ENCODE measurements at regions not wholly inside any gene's neighbourhood (a gene's known extent, or its start where the extent isn't known, plus 50 kb on each side); places are given as distances from the start of the nearest gene placed in this dataset.
"Not testable (repeated sequence)": the region's sequence is repeated elsewhere in the genome, so short reads cannot be mapped to it uniquely, and the experiment has no call there.

GRCh38 chr16:35154627-35155026, 1695.2 kb downstream of the TP53TG3F start:
- ChIA-PET POLR2A (ENCODE audit: low non-redundant PET) (no interaction called here), CTCF (no interaction called here)
- peaks cover 41% of the 10 kb centered on the region for H3K9me3 ChIP-seq (ENCODE audit: low read depth, low read length, poor library complexity, severe bottlenecking)
- no TSS peak for BruUV-seq (replicated peaks)
- DNase-seq (ENCODE audit: low spot score) = no peak
- no peaks in the 10 kb centered on the region for H3K27me3 ChIP-seq (replicated peaks; ENCODE audit: insufficient read depth, low read depth, low read length, poor library complexity)
- H3K27ac ChIP-seq (ENCODE audit: low read depth, low read length, poor library complexity, severe bottlenecking) = no peak overlapping the region
- no peak overlapping the region for H3K4me3 ChIP-seq (ENCODE audit: low read depth, low read length, poor library complexity, severe bottlenecking)
- no peaks in the 10 kb centered on the region for H3K4me1 ChIP-seq (ENCODE audit: insufficient read depth, low read length, poor library complexity, severe bottlenecking)
- intact Hi-C loops (cut with micrococcal nuclease; ENCODE audit: unreplicated experiment) = no loop called here
- TF ChIP-seq EZH2 (IDR thresholded peaks at IDR 0.05; ENCODE audit: borderline replicate concordance, low read depth, low read length, poor library complexity, severe bottlenecking) = no peak
- no peak for TF ChIP-seq CTCF (conservative IDR thresholded peaks at IDR 0.05; ENCODE audit: low read depth, low read length)
- H3K36me3 ChIP-seq (ENCODE audit: insufficient read depth, low read length, poor library complexity, severe bottlenecking) = no peaks in the 10 kb centered on the region

GRCh38 chr16:35157549-35157948, 1698.1 kb downstream of the TP53TG3F start:
- DNase-seq (ENCODE audit: low spot score); H3K4me3 ChIP-seq (ENCODE audit: low read depth, low read length, poor library complexity, severe bottlenecking); H3K36me3 ChIP-seq (ENCODE audit: insufficient read depth, low read length, poor library complexity, severe bottlenecking); H3K27ac ChIP-seq (ENCODE audit: low read depth, low read length, poor library complexity, severe bottlenecking); H3K27me3 ChIP-seq (replicated peaks; ENCODE audit: insufficient read depth, low read depth, low read length, poor library complexity); H3K4me1 ChIP-seq (ENCODE audit: insufficient read depth, low read length, poor library complexity, severe bottlenecking); BruUV-seq (replicated peaks); POLR2A ChIA-PET (ENCODE audit: low non-redundant PET); intact Hi-C loops (cut with micrococcal nuclease; ENCODE audit: unreplicated experiment); CTCF ChIA-PET: not testable (repeated sequence)
- peaks cover 24% of the 10 kb centered on the region for H3K9me3 ChIP-seq (ENCODE audit: low read depth, low read length, poor library complexity, severe bottlenecking)

GRCh38 chr16:35169324-35169723, 1709.9 kb downstream of the TP53TG3F start:
- CTCF ChIA-PET; intact Hi-C loops (cut with micrococcal nuclease; ENCODE audit: unreplicated experiment); H3K4me3 ChIP-seq (ENCODE audit: low read depth, low read length, poor library complexity, severe bottlenecking); H3K36me3 ChIP-seq (ENCODE audit: insufficient read depth, low read length, poor library complexity, severe bottlenecking); H3K27me3 ChIP-seq (replicated peaks; ENCODE audit: insufficient read depth, low read depth, low read length, poor library complexity); BruUV-seq (replicated peaks); POLR2A ChIA-PET (ENCODE audit: low non-redundant PET); H3K4me1 ChIP-seq (ENCODE audit: insufficient read depth, low read length, poor library complexity, severe bottlenecking); H3K27ac ChIP-seq (ENCODE audit: low read depth, low read length, poor library complexity, severe bottlenecking); DNase-seq (ENCODE audit: low spot score): not testable (repeated sequence)
- H3K9me3 ChIP-seq (ENCODE audit: low read depth, low read length, poor library complexity, severe bottlenecking) = peaks cover 13% of the 10 kb centered on the region

- DNase-seq (ENCODE audit: low spot score); CTCF ChIA-PET: not testable (repeated sequence)
Measured at GRCh38 chr16:35170061-35170460, 1710.6 kb downstream of the TP53TG3F start.

GRCh38 chr16:35170610-35171009, 1711.2 kb downstream of the TP53TG3F start:
- ChIA-PET CTCF (no interaction called here), POLR2A (ENCODE audit: low non-redundant PET) (no interaction called here)
- Histone ChIP-seq H3K27me3 (replicated peaks; ENCODE audit: insufficient read depth, low read depth, low read length, poor library complexity) (no peaks in the 10 kb centered on the region), H3K36me3 (ENCODE audit: insufficient read depth, low read length, poor library complexity, severe bottlenecking) (no peaks in the 10 kb centered on the region), H3K9me3 (ENCODE audit: low read depth, low read length, poor library complexity, severe bottlenecking) (peaks cover 22% of the 10 kb centered on the region), H3K27ac (ENCODE audit: low read depth, low read length, poor library complexity, severe bottlenecking) (no peak overlapping the region), H3K4me3 (ENCODE audit: low read depth, low read length, poor library complexity, severe bottlenecking) (no peak overlapping the region), H3K4me1 (ENCODE audit: insufficient read depth, low read length, poor library complexity, severe bottlenecking) (no peaks in the 10 kb centered on the region)
- no peak for DNase-seq (ENCODE audit: low spot score)
- no TSS peak for BruUV-seq (replicated peaks)
- intact Hi-C loops (cut with micrococcal nuclease; ENCODE audit: unreplicated experiment) = no loop called here
- TF ChIP-seq CTCF (conservative IDR thresholded peaks at IDR 0.05; ENCODE audit: low read depth, low read length) (no peak), EZH2 (IDR thresholded peaks at IDR 0.05; ENCODE audit: borderline replicate concordance, low read depth, low read length, poor library complexity, severe bottlenecking) (no peak)

More at GRCh38 chr16:35170061-35170460, 1710.6 kb downstream of the TP53TG3F start:
- H3K27ac ChIP-seq (ENCODE audit: low read depth, low read length, poor library complexity, severe bottlenecking); POLR2A ChIA-PET (ENCODE audit: low non-redundant PET); H3K27me3 ChIP-seq (replicated peaks; ENCODE audit: insufficient read depth, low read depth, low read length, poor library complexity); intact Hi-C loops (cut with micrococcal nuclease; ENCODE audit: unreplicated experiment); H3K4me3 ChIP-seq (ENCODE audit: low read depth, low read length, poor library complexity, severe bottlenecking); BruUV-seq (replicated peaks); H3K36me3 ChIP-seq (ENCODE audit: insufficient read depth, low read length, poor library complexity, severe bottlenecking); H3K4me1 ChIP-seq (ENCODE audit: insufficient read depth, low read length, poor library complexity, severe bottlenecking): not testable (repeated sequence)
- H3K9me3 ChIP-seq (ENCODE audit: low read depth, low read length, poor library complexity, severe bottlenecking) = peaks cover 17% of the 10 kb centered on the region
